K562 (cell line): ENCODE measurements at regions not wholly inside any gene's neighbourhood (a gene's known extent, or its start where the extent isn't known, plus 50 kb on each side); places are given as distances from the start of the nearest gene placed in this dataset.

Experiments
- CAMTA2 ChIP-seq: fragments of 250-450 bp; sonication (Bioruptor Pico); conservative IDR thresholded peaks from 2 replicates; pipeline ENCODE4 v1.5.1; 2022
- CREB1 ChIP-seq, 2 experiments: sonication (generic) in 1 of 2; formaldehyde crosslinking in 1 of 2; IDR thresholded peaks; 2 replicates each; pipeline versions ENCODE4 v1.6.1 to v1.8.0; 2012 to 2022; ENCODE audit warnings: inconsistent platforms in 1 of 2, mild to moderate bottlenecking in 1 of 2, missing genetic modification reagents in 1 of 2, moderate library complexity in 1 of 2
- CREB5 ChIP-seq: fragments of 250-450 bp; sonication (Bioruptor Pico); IDR thresholded peaks from 2 replicates; pipeline ENCODE4 v1.5.0; 2020; ENCODE audit warnings: mild to moderate bottlenecking
- CTBP1 ChIP-seq: fragments of 450-650 bp; IDR thresholded peaks from 2 replicates; pipeline ENCODE4 v1.6.1; 2016; ENCODE audit warnings: borderline replicate concordance
- DEAF1 ChIP-seq: fragments of 450-650 bp; formaldehyde crosslinking; IDR thresholded peaks from 2 replicates; pipeline ENCODE4 v1.4.0; 2020; ENCODE audit warnings: mild to moderate bottlenecking, moderate library complexity
- ELK1 ChIP-seq: sonication (generic); formaldehyde crosslinking; IDR thresholded peaks from 2 replicates; pipeline ENCODE4 v1.8.1; 2022; ENCODE audit warnings: missing genetic modification reagents
- HMGXB4 ChIP-seq: sonication (generic); formaldehyde crosslinking; IDR thresholded peaks from 2 replicates; pipeline ENCODE4 v1.8.1; 2023; ENCODE audit warnings: mild to moderate bottlenecking, missing genetic modification reagents
- MEF2D ChIP-seq: conservative IDR thresholded peaks from 2 replicates; pipeline ENCODE4 v1.6.1; 2016; ENCODE audit warnings: low read depth, missing genetic modification characterization, missing compliant biosample characterization
- MYNN ChIP-seq, 2 experiments: sonication (generic); formaldehyde crosslinking in 1 of 2; IDR thresholded peaks; 2 replicates each; pipeline versions ENCODE4 v1.5.0 to v1.6.1; 2016 to 2020; ENCODE audit warnings: antibody characterized with exemption in 1 of 2, missing genetic modification reagents in 1 of 2
- NFYB ChIP-seq: IDR thresholded peaks from 2 replicates; pipeline ENCODE4 v1.6.1; 2011; ENCODE audit warnings: mild to moderate bottlenecking, moderate library complexity; ENCODE audit not compliant: insufficient read length; ENCODE audit errors: extremely low read depth
- RBBP5 ChIP-seq: fragments of 200-600 bp; sonication (generic); IDR thresholded peaks from 2 replicates; pipeline ENCODE4 v1.6.1; 2012; ENCODE audit warnings: borderline replicate concordance, mild to moderate bottlenecking, low read length, control low read depth, inconsistent platforms; ENCODE audit not compliant: insufficient read depth, poor library complexity, severe bottlenecking
- RBM34 ChIP-seq: fragments of 200-400 bp; formaldehyde crosslinking; IDR thresholded peaks from 2 replicates; pipeline ENCODE4 v1.6.1; 2018; ENCODE audit warnings: low read length, borderline replicate concordance; ENCODE audit not compliant: insufficient read depth
- SMAD4 ChIP-seq: fragments of 250-450 bp; sonication (Bioruptor Pico); conservative IDR thresholded peaks from 2 replicates; pipeline ENCODE4 v1.8.0; 2021; ENCODE audit warnings: inconsistent platforms, mild to moderate bottlenecking, moderate library complexity
- SMARCA4 ChIP-seq: fragments of 450-650 bp; IDR thresholded peaks from 2 replicates; pipeline ENCODE4 v1.6.1; 2016
- SNIP1 ChIP-seq: fragments of 450-650 bp; IDR thresholded peaks from 2 replicates; pipeline ENCODE4 v1.7.1; 2017; ENCODE audit warnings: low read depth, mild to moderate bottlenecking
- SRSF9 ChIP-seq: fragments of 200-400 bp; formaldehyde crosslinking; IDR thresholded peaks from 2 replicates; pipeline ENCODE4 v1.6.1; 2017; ENCODE audit warnings: low read depth, low read length, borderline replicate concordance
- VEZF1 ChIP-seq: fragments of 200-800 bp; sonication (Bioruptor generic); IDR thresholded peaks from 2 replicates; pipeline ENCODE4 v1.6.1; 2017; ENCODE audit warnings: missing genetic modification characterization, missing compliant biosample characterization
- WHSC1 ChIP-seq: IDR thresholded peaks from one replicate; pipeline ENCODE4 v1.6.1; 2012; ENCODE audit warnings: low read length, control low read depth, inconsistent platforms
- ZC3H8 ChIP-seq: fragments of 450-650 bp; IDR thresholded peaks from 2 replicates; pipeline ENCODE4 v1.6.1; 2017
- ZEB2 ChIP-seq: fragments of 450-650 bp; IDR thresholded peaks from 2 replicates; pipeline ENCODE4 v1.6.1; 2016
- ZNF133 ChIP-seq: fragments of 250-450 bp; sonication (Bioruptor Pico); IDR thresholded peaks from 2 replicates; pipeline ENCODE4 v1.4.0; 2020; ENCODE audit warnings: mild to moderate bottlenecking

- no peak for TF ChIP-seq ZNF133 (CRISPR knock-in tag)
- TF ChIP-seq MEF2D: no peak
- no peak for TF ChIP-seq ZEB2
- no peak for TF ChIP-seq SRSF9
- TF ChIP-seq WHSC1: no peak
- no peak for TF ChIP-seq MYNN (IDR thresholded peaks at IDR 0.05)
- TF ChIP-seq MYNN (CRISPR knock-in tag; IDR thresholded peaks at IDR 0.05): no peak
- TF ChIP-seq RBM34: no peak
- TF ChIP-seq CREB1 (IDR thresholded peaks at IDR 0.05): no peak
- TF ChIP-seq CREB1 (CRISPR knock-in tag; IDR thresholded peaks at IDR 0.05): no peak
- no peak for TF ChIP-seq SNIP1
- no peak for TF ChIP-seq SMARCA4
- no peak for TF ChIP-seq CTBP1
- 0 out of 2 replicates have a peak, but pooled peaks have one; percentile 11 for TF ChIP-seq VEZF1 (CRISPR knock-in tag)
- TF ChIP-seq ZC3H8: no peak
- TF ChIP-seq CAMTA2: no peak
- no peak for TF ChIP-seq SMAD4 (CRISPR knock-in tag)
- no peak for TF ChIP-seq ELK1 (CRISPR knock-in tag)
- TF ChIP-seq HMGXB4 (CRISPR knock-in tag): no peak
- no peak for TF ChIP-seq RBBP5
- peak; percentile 73 for TF ChIP-seq DEAF1 (CRISPR knock-in tag)
- no peak for TF ChIP-seq NFYB
- no peak for TF ChIP-seq CREB5 (CRISPR knock-in tag)
Measured at GRCh38 chr6:79777713-79778579, 146.8 kb downstream of the SH3BGRL2 start (continued).
